ENCODE measurements at regions not wholly inside any gene's neighbourhood (a gene's known extent, or its start where the extent isn't known, plus 50 kb on each side); places are given as distances from the start of the nearest gene placed in this dataset.

GRCh38 chr11:116694349-116694725 lies 78.5 kb downstream of the BUD13 start:
- DNase-seq (ENCODE audit: extremely low spot score): no peak
- TF ChIP-seq, protein P1, sequence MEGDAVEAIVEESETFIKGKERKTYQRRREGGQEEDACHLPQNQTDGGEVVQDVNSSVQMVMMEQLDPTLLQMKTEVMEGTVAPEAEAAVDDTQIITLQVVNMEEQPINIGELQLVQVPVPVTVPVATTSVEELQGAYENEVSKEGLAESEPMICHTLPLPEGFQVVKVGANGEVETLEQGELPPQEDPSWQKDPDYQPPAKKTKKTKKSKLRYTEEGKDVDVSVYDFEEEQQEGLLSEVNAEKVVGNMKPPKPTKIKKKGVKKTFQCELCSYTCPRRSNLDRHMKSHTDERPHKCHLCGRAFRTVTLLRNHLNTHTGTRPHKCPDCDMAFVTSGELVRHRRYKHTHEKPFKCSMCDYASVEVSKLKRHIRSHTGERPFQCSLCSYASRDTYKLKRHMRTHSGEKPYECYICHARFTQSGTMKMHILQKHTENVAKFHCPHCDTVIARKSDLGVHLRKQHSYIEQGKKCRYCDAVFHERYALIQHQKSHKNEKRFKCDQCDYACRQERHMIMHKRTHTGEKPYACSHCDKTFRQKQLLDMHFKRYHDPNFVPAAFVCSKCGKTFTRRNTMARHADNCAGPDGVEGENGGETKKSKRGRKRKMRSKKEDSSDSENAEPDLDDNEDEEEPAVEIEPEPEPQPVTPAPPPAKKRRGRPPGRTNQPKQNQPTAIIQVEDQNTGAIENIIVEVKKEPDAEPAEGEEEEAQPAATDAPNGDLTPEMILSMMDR (IDR thresholded peaks at IDR 0.05; ENCODE audit: control extremely low read depth, extremely low read depth, low read depth, missing control alignments): no peak
- ChIA-PET POLR2A (no interaction called here), CTCF (no interaction called here)

- TF ChIP-seq, protein P1 (IDR thresholded peaks at IDR 0.05; ENCODE audit: control extremely low read depth, extremely low read depth, low read depth, missing control alignments): no peak
- CTCF ChIA-PET: no interaction called here
- POLR2A ChIA-PET: no interaction called here
Measured at GRCh38 chr11:116693593-116694348, 79.0 kb downstream of the BUD13 start.

DNA sequence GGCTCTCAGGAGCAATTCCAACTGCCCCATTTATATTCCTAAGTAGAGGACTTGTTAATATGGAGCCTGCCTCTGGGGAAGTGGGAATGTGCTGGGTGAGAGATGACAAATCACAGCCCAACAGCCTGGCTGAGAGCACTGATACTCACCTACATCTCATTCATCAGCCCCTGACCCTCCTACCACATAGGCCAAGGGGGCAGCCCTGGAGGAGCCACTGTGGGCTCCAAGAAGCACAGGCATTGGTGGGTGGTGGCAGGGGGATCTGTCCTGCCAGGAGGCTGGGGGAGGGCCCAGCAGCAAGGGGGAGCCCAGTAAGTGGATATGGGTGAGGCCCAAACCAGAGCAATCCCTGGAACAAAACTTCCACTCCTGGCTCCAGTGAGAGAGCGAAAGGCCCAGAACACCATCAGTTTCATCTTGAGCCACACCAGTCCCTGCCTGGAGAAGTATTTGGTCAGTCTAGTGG lies 79.7 kb downstream of the BUD13 start:
- TF ChIP-seq, protein P1 (IDR thresholded peaks at IDR 0.05; ENCODE audit: control extremely low read depth, extremely low read depth, low read depth, missing control alignments): no peak
- ChIA-PET CTCF (interaction anchor here (2.2 kb wide), 1 partner anchor 9 kb away, joined by 11 read pairs; no protein-coding TSS in a partner anchor), POLR2A (no interaction called here)
- DNase-seq (ENCODE audit: extremely low spot score): no peak

More at GRCh38 chr11:116693593-116694348, 79.0 kb downstream of the BUD13 start:
- DNase-seq (ENCODE audit: extremely low spot score): no peak

GRCh38 chr11:116692318-116693101 lies 80.3 kb downstream of the BUD13 start:
- POLR2A ChIA-PET: no interaction called here
- DNase-seq (ENCODE audit: extremely low spot score): no peak
- TF ChIP-seq, protein P1 (IDR thresholded peaks at IDR 0.05; ENCODE audit: control extremely low read depth, extremely low read depth, low read depth, missing control alignments): no peak
- CTCF ChIA-PET: interaction anchor here (0.6 to 2.8 kb wide), 24 partner anchors 8 to 1368 kb away, joined by 3 to 17 read pairs (median 4); no protein-coding TSS in a partner anchor

GRCh38 chr11:116691771-116692177 lies 81.0 kb downstream of the BUD13 start:
- DNase-seq (ENCODE audit: extremely low spot score): peak; percentile 87
- POLR2A ChIA-PET: no interaction called here
- TF ChIP-seq, protein P1 (IDR thresholded peaks at IDR 0.05; ENCODE audit: control extremely low read depth, extremely low read depth, low read depth, missing control alignments): peak; percentile 85
- CTCF ChIA-PET: interaction anchor here (0.6 to 2.8 kb wide), 32 partner anchors 9 to 1367 kb away, joined by 3 to 17 read pairs (median 4); no protein-coding TSS in a partner anchor

GRCh38 chr11:116690611-116691010 lies 82.2 kb downstream of the BUD13 start:
- TF ChIP-seq, protein P1 (IDR thresholded peaks at IDR 0.05; ENCODE audit: control extremely low read depth, extremely low read depth, low read depth, missing control alignments): no peak
- ChIA-PET CTCF (interaction anchor here (0.9 to 2.8 kb wide), 8 partner anchors 10 to 1246 kb away, joined by 3 to 17 read pairs (median 6); no protein-coding TSS in a partner anchor), POLR2A (no interaction called here)
- peak; percentile 4 for DNase-seq (ENCODE audit: extremely low spot score)

Data from GM10248 (cell line).